GM23248 (cell line): ENCODE measurements at regions not wholly inside any gene's neighbourhood (a gene's known extent, or its start where the extent isn't known, plus 50 kb on each side); places are given as distances from the start of the nearest gene placed in this dataset.

Experiments
- EZH2 ChIP-seq: fragments of 200-600 bp; sonication (generic); IDR thresholded peaks from 2 replicates; pipeline ENCODE4 v1.6.1; 2018; ENCODE audit warnings: antibody characterized with exemption, mild to moderate bottlenecking; ENCODE audit not compliant: insufficient read depth, poor library complexity, severe bottlenecking
- EZH2phosphoT487 ChIP-seq: fragments of 200-600 bp; sonication (generic); IDR thresholded peaks from 2 replicates; pipeline ENCODE4 v1.6.1; 2018; ENCODE audit warnings: antibody characterized with exemption, moderate library complexity, mild to moderate bottlenecking, low read depth; ENCODE audit not compliant: insufficient read depth

GRCh38 chr12:89975574-89975973 is 266.9 kb upstream of the ATP2B1 start:
- TF ChIP-seq EZH2phosphoT487 (no peak), EZH2 (no peak)
